Left lung (tissue), 4 donors: ENCODE measurements at regions not wholly inside any gene's neighbourhood (a gene's known extent, or its start where the extent isn't known, plus 50 kb on each side); places are given as distances from the start of the nearest gene placed in this dataset.

Source experiments
- ATAC-seq: fragments of 200-7000 bp; cut with Tn5 transposase; one replicate; pipeline ENCODE4 v1.9.1; 2020; ENCODE audit warnings: moderate library complexity
- DNase-seq, 4 donors: peaks; one replicate each; pipeline ENCODE4 v3.0.0-alpha.2; 2013 to 2020
- H3K27ac ChIP-seq, 2 donors: fragments of 200-600 bp; sonication (generic) in 1 of 2; one replicate each; pipeline versions ENCODE4 v1.5.0 to v1.8.0; 2020 to 2021
- H3K27me3 ChIP-seq, 2 donors: fragments of 200-600 bp; sonication (generic) in 1 of 2; one replicate each; pipeline versions ENCODE4 v1.5.0 to v1.8.0; 2020 to 2021
- H3K36me3 ChIP-seq, 2 donors: fragments of 200-600 bp; sonication (generic) in 1 of 2; one replicate each; pipeline versions ENCODE4 v1.5.0 to v1.8.0; 2020 to 2021
- H3K4me1 ChIP-seq, 2 donors: fragments of 200-600 bp; one replicate each; pipeline ENCODE4 v1.8.0; 2021
- H3K4me3 ChIP-seq, 2 donors: fragments of 200-600 bp; sonication (generic) in 1 of 2; one replicate each; pipeline versions ENCODE4 v1.5.0 to v1.8.0; 2020 to 2021; ENCODE audit warnings: mild to moderate bottlenecking in 1 of 2
- H3K9me3 ChIP-seq, 2 donors: fragments of 200-600 bp; sonication (generic) in 1 of 2; one replicate each; pipeline versions ENCODE4 v1.5.0 to v1.8.0; 2020 to 2021
- CTCF ChIP-seq, 2 donors: fragments of 200-600 bp; sonication (generic) in 1 of 2; IDR thresholded peaks; one replicate each; pipeline versions ENCODE4 v1.5.0 to v1.8.0; 2021; ENCODE audit warnings: antibody characterized with exemption in 2 of 2
- intact Hi-C, 2 donors: fragments of 100-400 bp; cut with DNase I; formaldehyde crosslinking; loops; one replicate each; pipeline versions ENCODE4 v1.11.2 to v1.14.2; 2022
- donor health status: DM: no; HTN: yes; CAD: no.
- donor health status: DM: no; HTN: no; CAD: no.

- H3K27me3 ChIP-seq, result no peaks in the 10 kb centered on the region
- no peaks in the 10 kb centered on the region for H3K36me3 ChIP-seq
- H3K4me3 ChIP-seq, result no peak overlapping the region
- H3K9me3 ChIP-seq, result no peaks in the 10 kb centered on the region
- no peak overlapping the region for H3K27ac ChIP-seq
- ATAC-seq, result no peak
- no peak for DNase-seq
- H3K4me1 ChIP-seq, result no peaks in the 10 kb centered on the region
- TF ChIP-seq CTCF (IDR thresholded peaks at IDR 0.05), result no peak
- intact Hi-C loops, result no loop called here
These were observed 475.7 kb upstream of the PKN2 start for GRCh38 chr1:88208389-88208788.

- Histone ChIP-seq H3K27ac (no peak overlapping the region), H3K9me3 (no peaks in the 10 kb centered on the region), H3K4me1 (no peaks in the 10 kb centered on the region), H3K36me3 (no peaks in the 10 kb centered on the region), H3K4me3 (no peak overlapping the region), H3K27me3 (no peaks in the 10 kb centered on the region)
- ATAC-seq (no peak), DNase-seq (no peak)
- no peak for TF ChIP-seq CTCF (IDR thresholded peaks at IDR 0.05)
- intact Hi-C loops, result no loop called here
These were observed 473.8 kb upstream of the PKN2 start for GRCh38 chr1:88210103-88210787.

- no peak for TF ChIP-seq CTCF (IDR thresholded peaks at IDR 0.05)
- Histone ChIP-seq H3K4me3 (no peak overlapping the region), H3K4me1 (no peaks in the 10 kb centered on the region), H3K27ac (no peak overlapping the region), H3K9me3 (no peaks in the 10 kb centered on the region), H3K27me3 (no peaks in the 10 kb centered on the region), H3K36me3 (no peaks in the 10 kb centered on the region)
- intact Hi-C loops, result no loop called here
- ATAC-seq (no peak), DNase-seq (no peak)
These were observed 467.6 kb upstream of the PKN2 start for GRCh38 chr1:88216441-88216840.

GRCh38 chr1:88217386-88217785 lies 466.7 kb upstream of the PKN2 start:
- Histone ChIP-seq H3K4me3 (no peak overlapping the region), H3K27me3 (no peaks in the 10 kb centered on the region), H3K36me3 (no peaks in the 10 kb centered on the region), H3K9me3 (no peaks in the 10 kb centered on the region), H3K4me1 (no peaks in the 10 kb centered on the region), H3K27ac (no peak overlapping the region)
- intact Hi-C loops, result no loop called here
- DNase-seq (no peak), ATAC-seq (no peak)
- no peak for TF ChIP-seq CTCF (IDR thresholded peaks at IDR 0.05)

- intact Hi-C loops, result no loop called here
- no peaks in the 10 kb centered on the region for H3K36me3 ChIP-seq
- ATAC-seq (no peak), DNase-seq (no peak)
- no peaks in the 10 kb centered on the region for H3K4me1 ChIP-seq
- H3K27ac ChIP-seq, result no peak overlapping the region
- no peak for TF ChIP-seq CTCF (IDR thresholded peaks at IDR 0.05)
- H3K4me3 ChIP-seq, result no peak overlapping the region
- H3K9me3 ChIP-seq, result no peaks in the 10 kb centered on the region
- no peaks in the 10 kb centered on the region for H3K27me3 ChIP-seq
These were observed 464.6 kb upstream of the PKN2 start for GRCh38 chr1:88219521-88219920.
